ENCODE measurements at regions not wholly inside any gene's neighbourhood (a gene's known extent, or its start where the extent isn't known, plus 50 kb on each side); places are given as distances from the start of the nearest gene placed in this dataset.

DNA sequence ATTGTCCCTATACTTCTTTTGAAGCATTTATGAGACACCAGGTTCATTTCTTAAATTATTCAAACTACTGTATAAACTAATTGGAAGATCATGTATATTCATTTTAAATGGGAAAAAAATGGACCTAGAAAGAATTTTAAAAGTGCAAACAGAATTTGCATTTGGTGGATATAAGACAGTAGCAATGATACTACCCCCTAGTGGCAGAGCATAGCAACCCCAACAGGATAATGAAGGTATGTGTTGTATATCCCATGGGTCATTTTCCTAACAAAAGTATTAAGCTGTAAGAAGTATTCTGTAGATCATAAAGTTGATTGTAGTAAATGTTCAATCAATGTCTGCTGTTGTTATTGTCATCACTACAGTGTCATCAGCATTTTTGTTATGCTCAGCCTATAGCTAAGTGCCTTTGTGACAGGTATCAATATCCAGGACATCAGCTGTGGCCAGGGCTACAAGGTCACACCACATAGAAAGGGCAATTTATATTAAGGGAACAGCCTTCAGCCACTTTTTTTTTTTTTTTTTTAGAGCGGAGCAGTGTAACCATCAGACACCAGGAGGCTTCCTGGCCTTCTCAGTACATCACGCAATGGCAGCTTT lies 175.8 kb downstream of the FOXB1 start:
- 0% methylated on average over 2 of the region's 2 CpGs for WGBS (ENCODE audit: insufficient coverage, low coverage, missing lambda C conversion rate)
- Histone ChIP-seq H3K9me1 (ENCODE audit: control insufficient read depth, insufficient read depth, low read length) (no peaks in the 10 kb centered on the region), H3K79me2 (ENCODE audit: control insufficient read depth, insufficient read depth, low read length) (no peaks in the 10 kb centered on the region), H3K9me3 (replicated peaks; ENCODE audit: control insufficient read depth, insufficient read depth, low read depth, low read length) (no peaks in the 10 kb centered on the region), H3K4me3 (no peak overlapping the region), H3K4me2 (ENCODE audit: insufficient read depth, low read length) (no peak overlapping the region), H3K36me3 (ENCODE audit: control insufficient read depth, insufficient read depth, low read length) (no peaks in the 10 kb centered on the region), H3K27me3 (ENCODE audit: control insufficient read depth in 2 of 2, insufficient read depth in 2 of 2, low read length in 2 of 2) (peaks cover 6 to 9% of the 10 kb centered on the region in 2 experiments; a peak in 2 of 5 replicates), H3K9ac (ENCODE audit: insufficient read depth in 1 of 2, low read depth in 2 of 2, low read length in 2 of 2) (no peak overlapping the region), H4K20me1 (replicated peaks; ENCODE audit: control insufficient read depth, insufficient read depth, low read length) (no peaks in the 10 kb centered on the region), H2AFZ (ENCODE audit: low read depth, low read length) (no peak overlapping the region), H3K27ac (ENCODE audit: extremely low read depth, low read depth, low read length) (no peak overlapping the region), H3K4me1 (replicated peaks in 1 of 2; ENCODE audit: control insufficient read depth in 2 of 2, insufficient read depth in 2 of 2, low read length in 2 of 2) (no peaks in the 10 kb centered on the region)
- BruUV-seq (replicated peaks) = no TSS peak
- in situ Hi-C loops (cut with MboI) (loop anchor here (10.0 kb wide), 1 partner anchor 465 kb away; no protein-coding TSS in a partner anchor), intact Hi-C loops (cut with micrococcal nuclease) (loop anchor here (5.0 to 10.0 kb wide), 4 partner anchors 263 to 645 kb away; no protein-coding TSS in a partner anchor)
- POLR2A ChIA-PET = no interaction called here
- CTCF ChIA-PET (ENCODE audit: low intra/inter-chr PET ratio) = interaction anchor here (0.6 to 1.2 kb wide), 4 partner anchors 132 to 778 kb away, joined by 3 to 7 read pairs (median 6); no protein-coding TSS in a partner anchor
- peak; percentile 24 to 42 (median 34) for DNase-seq (ENCODE audit: extremely low read depth in 1 of 4, low spot score in 3 of 4)
- peak; percentile 86 for ATAC-seq
- peak; percentile 78 for FAIRE-seq
- TF ChIP-seq ZC3H11A (IDR thresholded peaks at IDR 0.05; ENCODE audit: low read depth, low read length) (no peak), RAD21 (CRISPR knock-in tag; conservative IDR thresholded peaks at IDR 0.05 in 1 of 2, IDR thresholded peaks at IDR 0.05 in 1 of 2) (peak; percentile 71 to 79), JUNB (CRISPR knock-in tag; conservative IDR thresholded peaks at IDR 0.05) (no peak), NFRKB (IDR thresholded peaks at IDR 0.05; ENCODE audit: low read depth) (no peak), HDAC8 (tag; IDR thresholded peaks at IDR 0.05) (no peak), ZFX (CRISPR knock-in tag; IDR thresholded peaks at IDR 0.05) (no peak), CC2D1A (IDR thresholded peaks at IDR 0.05) (no peak), ZNF133 (CRISPR knock-in tag; IDR thresholded peaks at IDR 0.05) (no peak), ELF1 (tag; IDR thresholded peaks at IDR 0.05) (no peak), SMC3 (conservative IDR thresholded peaks at IDR 0.05; ENCODE audit: insufficient read depth, low read depth, low read length) (0 out of 2 replicates have a peak, but pooled peaks have one; percentile 26)
- TF ChIP-seq, protein P1, sequence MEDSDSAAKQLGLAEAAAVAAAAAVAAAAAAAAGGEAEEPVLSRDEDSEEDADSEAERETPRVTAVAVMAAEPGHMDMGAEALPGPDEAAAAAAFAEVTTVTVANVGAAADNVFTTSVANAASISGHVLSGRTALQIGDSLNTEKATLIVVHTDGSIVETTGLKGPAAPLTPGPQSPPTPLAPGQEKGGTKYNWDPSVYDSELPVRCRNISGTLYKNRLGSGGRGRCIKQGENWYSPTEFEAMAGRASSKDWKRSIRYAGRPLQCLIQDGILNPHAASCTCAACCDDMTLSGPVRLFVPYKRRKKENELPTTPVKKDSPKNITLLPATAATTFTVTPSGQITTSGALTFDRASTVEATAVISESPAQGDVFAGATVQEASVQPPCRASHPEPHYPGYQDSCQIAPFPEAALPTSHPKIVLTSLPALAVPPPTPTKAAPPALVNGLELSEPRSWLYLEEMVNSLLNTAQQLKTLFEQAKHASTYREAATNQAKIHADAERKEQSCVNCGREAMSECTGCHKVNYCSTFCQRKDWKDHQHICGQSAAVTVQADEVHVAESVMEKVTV (CRISPR knock-in tag; IDR thresholded peaks at IDR 0.05) = peak; percentile 48
- TF ChIP-seq, protein P2, sequence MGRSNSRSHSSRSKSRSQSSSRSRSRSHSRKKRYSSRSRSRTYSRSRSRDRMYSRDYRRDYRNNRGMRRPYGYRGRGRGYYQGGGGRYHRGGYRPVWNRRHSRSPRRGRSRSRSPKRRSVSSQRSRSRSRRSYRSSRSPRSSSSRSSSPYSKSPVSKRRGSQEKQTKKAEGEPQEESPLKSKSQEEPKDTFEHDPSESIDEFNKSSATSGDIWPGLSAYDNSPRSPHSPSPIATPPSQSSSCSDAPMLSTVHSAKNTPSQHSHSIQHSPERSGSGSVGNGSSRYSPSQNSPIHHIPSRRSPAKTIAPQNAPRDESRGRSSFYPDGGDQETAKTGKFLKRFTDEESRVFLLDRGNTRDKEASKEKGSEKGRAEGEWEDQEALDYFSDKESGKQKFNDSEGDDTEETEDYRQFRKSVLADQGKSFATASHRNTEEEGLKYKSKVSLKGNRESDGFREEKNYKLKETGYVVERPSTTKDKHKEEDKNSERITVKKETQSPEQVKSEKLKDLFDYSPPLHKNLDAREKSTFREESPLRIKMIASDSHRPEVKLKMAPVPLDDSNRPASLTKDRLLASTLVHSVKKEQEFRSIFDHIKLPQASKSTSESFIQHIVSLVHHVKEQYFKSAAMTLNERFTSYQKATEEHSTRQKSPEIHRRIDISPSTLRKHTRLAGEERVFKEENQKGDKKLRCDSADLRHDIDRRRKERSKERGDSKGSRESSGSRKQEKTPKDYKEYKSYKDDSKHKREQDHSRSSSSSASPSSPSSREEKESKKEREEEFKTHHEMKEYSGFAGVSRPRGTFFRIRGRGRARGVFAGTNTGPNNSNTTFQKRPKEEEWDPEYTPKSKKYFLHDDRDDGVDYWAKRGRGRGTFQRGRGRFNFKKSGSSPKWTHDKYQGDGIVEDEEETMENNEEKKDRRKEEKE (IDR thresholded peaks at IDR 0.05; ENCODE audit: borderline replicate concordance in 1 of 2, control insufficient read depth in 1 of 2, low read depth in 2 of 2, low read length in 1 of 2) = no peak
- TF ChIP-seq, protein P3, sequence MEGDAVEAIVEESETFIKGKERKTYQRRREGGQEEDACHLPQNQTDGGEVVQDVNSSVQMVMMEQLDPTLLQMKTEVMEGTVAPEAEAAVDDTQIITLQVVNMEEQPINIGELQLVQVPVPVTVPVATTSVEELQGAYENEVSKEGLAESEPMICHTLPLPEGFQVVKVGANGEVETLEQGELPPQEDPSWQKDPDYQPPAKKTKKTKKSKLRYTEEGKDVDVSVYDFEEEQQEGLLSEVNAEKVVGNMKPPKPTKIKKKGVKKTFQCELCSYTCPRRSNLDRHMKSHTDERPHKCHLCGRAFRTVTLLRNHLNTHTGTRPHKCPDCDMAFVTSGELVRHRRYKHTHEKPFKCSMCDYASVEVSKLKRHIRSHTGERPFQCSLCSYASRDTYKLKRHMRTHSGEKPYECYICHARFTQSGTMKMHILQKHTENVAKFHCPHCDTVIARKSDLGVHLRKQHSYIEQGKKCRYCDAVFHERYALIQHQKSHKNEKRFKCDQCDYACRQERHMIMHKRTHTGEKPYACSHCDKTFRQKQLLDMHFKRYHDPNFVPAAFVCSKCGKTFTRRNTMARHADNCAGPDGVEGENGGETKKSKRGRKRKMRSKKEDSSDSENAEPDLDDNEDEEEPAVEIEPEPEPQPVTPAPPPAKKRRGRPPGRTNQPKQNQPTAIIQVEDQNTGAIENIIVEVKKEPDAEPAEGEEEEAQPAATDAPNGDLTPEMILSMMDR (IDR thresholded peaks at IDR 0.05 in 2 of 3, conservative IDR thresholded peaks at IDR 0.05 in 1 of 3; ENCODE audit: insufficient read depth in 2 of 3, low read depth in 1 of 3, low read length in 3 of 3) = peak; percentile 45 to 77 (median 61); a peak in 5 of 6 replicates

Measured in K562 (cell line).